DMS 273 (cell line): ENCODE measurements at regions not wholly inside any gene's neighbourhood (a gene's known extent, or its start where the extent isn't known, plus 50 kb on each side); places are given as distances from the start of the nearest gene placed in this dataset.
"Not testable (repeated sequence)": the region's sequence is repeated elsewhere in the genome, so short reads cannot be mapped to it uniquely, and the experiment has no call there.

Experiments used
- DNase-seq: peaks from one replicate; lab custom pipeline; 2025; ENCODE audit not compliant: unreplicated experiment; lab: John Stamatoyannopoulos, UW

DNA sequence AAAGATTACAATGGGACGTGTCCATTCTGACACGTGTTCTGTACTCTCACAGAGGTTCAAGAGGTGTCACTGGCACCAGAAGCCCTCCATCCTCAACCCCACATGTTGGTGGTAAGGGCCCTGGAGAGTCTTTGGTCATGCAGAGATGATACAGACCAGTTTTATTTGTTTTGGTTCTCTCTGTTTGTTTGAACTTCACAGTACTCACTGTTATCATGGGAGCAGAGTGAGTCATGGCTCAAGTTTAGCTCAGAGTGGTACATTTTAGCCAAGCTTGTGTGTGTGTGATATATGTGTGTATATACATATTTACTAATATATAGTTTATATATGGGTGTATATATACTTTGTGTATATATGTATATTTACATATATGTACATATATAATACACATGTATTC, 935.6 kb downstream of the GRID1 start:
- no peak for DNase-seq

DNA sequence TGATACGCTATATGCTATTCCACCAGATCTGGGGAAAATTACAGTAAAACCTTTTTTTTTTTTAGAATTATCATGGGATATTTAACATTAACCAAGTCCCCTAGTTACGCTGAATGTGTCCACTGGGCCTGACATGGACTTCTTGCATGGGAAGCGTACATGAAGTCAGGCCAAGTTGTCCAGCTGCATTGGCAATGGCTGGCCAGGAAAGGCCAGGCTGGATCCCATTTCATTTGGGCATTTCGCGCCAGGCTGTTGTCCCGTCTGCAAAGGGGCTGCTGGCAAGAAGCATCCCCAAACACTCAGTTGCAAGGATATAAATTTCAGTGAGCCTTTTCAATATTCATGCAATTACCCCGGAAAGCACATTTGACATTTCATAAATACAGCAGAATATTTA, 933.3 kb downstream of the GRID1 start:
- DNase-seq, result no peak

DNA sequence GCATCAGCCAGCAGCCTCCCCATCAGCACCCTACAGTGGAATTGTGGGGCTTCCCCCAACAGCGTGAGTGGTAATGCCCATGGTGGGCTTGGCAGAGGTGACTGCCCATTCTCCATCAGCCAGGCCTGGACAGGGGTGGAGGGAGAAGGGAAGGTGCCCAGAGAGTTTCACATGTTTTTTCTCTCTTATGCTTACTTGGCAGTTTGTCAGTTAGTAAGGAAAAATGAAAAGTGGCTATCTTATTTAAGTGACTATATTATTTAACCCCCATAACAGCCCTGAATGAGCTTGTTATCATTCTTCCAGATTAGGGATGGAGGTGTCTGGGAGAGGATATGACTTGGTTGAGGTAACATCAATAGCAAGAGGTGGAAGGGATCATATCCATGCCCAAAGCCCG, 921.7 kb downstream of the GRID1 start:
- no peak for DNase-seq

DNA sequence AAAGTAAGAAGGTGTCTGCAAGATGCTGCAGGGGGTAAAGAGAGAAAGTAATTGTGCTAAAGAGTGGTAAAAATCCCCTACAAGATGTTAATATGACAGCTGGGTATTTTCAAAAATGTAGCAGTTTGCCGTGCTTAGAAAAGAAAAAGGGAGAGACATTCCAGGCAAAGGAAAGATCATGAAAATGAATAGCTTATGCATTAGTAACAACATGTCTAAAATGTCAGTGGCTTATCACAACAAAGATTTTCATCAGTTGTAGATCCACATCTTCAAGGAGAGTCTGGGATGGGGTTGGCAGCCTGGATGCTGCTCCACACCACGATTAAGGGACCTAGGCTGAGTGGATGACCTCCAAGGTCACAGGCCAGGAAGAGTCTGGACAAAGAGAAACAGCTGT, 920.9 kb downstream of the GRID1 start:
- no peak for DNase-seq

DNA sequence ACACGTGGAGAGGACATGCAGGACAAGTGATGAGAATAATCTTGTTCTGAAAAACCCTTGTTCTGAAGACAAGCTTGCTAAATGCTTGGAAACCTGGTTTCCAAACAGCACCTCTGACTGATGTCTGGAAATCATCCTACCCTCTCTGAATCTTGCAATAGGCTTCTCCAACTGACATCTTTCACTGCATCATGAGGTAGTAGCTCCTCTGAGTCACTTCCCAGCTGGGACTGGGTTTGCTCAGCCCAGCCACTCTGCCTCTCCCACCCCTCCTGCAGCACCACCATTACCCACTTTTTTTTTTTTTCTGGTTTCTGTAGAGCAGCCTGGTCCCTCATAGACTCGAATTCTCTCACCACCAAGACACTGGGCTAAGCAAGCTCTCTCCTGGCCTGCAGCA, 919.8 kb downstream of the GRID1 start:
- DNase-seq, result no peak

DNA sequence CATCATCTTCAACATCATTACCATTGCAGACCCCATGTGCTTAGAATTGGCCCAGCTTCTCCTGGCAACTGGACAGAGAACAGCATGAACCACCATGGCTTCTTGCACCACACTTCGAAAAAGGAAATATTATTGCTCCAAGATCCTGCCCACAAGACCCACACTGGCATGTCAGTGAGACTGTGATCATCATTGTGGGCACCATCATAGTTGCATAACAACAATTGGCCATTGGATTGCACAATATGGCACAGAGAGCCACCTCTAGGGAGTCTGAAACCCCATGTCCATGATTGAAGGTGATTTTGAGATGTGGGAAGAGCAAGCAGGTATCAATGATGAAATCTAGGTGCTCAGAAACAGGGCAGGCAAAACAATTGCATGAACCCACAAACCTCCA, 918.9 kb downstream of the GRID1 start:
- DNase-seq, result no peak

DNA sequence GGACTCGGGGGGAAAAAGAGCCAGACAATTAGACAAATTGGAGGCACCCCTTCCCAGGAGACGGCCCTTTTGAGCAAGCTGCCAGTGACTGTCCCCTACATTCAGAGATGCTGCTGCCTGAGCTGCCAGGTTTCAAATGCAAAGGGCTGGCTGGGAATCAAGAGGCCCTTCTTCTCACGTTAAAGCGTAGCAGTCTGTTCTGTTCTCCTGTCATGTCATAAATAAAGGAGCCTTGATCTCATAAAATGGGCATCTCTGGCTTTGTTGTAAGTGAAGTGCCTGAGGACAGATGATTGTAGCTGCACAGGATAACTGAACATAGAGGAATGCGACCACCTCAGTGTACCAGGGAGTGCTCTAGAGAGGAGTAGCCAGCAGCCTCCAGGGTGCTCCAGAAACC, 917.9 kb downstream of the GRID1 start:
- DNase-seq, result no peak

DNA sequence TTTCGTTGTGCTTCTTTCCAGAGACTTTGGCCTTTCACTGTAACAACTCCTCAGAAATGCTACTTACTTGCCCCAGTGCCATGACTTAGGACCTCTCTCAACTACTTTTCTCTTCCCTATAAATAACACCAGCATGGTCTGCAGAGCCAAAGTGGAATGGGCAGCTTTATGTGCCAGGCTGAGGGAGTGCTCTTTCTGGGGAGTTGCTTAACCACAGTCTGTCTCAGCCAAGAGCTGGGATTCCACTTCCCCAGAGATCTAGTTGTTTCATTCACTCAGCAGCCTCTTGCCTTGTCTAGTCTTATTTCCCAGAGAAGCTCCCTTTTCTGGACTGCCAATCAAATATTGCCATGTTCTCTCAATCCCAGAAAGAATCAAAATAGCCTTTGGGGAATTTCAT, 912.2 kb downstream of the GRID1 start:
- no peak for DNase-seq

DNA sequence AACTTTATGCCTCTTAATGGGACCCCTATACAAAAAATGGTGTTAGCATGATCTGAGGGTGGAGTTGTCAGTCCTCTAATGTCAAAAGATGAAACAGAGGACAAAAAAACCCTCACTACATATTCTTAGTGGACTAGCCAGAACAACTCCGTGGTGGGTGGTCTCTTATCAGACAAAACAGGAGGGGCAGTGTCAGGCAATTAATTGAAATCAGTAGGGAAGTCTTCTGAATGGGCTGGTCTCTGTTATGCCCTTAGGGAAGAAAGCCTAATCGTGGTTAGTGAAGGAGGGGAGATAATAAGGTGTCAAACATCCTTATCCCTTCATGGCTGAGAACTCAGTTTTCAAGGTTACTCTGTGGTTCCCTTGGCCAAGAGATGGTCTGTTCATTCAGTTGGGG, 909.4 kb downstream of the GRID1 start:
- DNase-seq, result no peak

DNA sequence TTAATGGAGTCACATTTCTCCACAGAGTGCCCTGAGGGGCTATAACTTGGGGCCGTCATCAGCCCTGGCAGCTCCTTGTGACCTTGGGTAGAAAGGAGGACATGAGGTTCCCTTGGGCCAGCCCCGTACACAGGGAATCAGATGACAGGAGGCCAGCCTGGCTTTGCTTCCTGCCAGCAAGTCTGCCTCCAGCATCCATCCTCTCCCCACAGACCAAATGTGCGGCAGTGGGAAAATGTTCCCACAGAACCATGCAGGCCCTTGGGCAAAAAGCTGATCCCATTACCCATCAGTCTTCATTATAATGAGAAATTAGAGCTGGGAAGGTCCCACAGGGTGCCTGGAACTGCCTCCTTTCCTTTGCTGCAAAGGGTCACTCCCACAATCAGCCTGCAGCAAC, 908.3 kb downstream of the GRID1 start:
- no peak for DNase-seq

DNA sequence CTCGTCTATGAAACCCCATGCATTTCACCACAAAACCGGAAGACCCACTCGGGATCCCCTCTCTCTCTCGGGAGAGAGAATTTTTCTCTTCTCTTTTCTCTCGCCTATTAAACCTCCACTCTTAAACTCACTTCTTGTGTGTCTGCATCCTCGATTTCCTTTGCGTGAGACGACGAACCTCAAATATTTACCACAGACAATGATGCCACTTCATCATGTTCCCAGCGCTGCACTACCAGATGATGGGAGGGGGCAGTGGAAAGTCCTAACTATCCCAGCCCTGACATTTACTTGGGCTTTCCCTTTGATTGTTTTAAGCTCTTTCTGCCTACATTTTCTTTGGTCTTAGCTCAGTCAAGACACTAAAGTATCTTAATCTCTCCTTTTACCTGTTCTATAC, 906.7 kb downstream of the GRID1 start:
- no peak for DNase-seq

DNA sequence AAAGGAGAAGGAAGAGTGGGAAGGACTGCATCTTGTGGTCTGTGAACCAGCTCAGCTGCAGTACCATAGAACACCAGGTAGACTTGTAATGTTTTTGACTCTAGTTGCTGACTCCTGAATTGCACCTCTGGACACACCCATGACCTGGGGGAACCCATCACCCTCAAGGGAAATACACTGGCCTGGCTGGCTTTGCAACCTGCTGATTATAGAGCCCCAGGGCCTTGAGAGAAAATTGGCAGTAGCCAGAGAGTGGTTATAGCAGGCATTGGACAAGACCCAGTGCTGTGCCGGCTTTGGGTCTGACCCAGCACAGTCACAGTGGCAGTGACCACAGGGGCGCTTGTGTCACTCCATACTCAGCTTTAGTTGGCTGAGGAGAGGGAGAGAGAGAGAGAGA, 902.3 kb downstream of the GRID1 start:
- no peak for DNase-seq

DNA sequence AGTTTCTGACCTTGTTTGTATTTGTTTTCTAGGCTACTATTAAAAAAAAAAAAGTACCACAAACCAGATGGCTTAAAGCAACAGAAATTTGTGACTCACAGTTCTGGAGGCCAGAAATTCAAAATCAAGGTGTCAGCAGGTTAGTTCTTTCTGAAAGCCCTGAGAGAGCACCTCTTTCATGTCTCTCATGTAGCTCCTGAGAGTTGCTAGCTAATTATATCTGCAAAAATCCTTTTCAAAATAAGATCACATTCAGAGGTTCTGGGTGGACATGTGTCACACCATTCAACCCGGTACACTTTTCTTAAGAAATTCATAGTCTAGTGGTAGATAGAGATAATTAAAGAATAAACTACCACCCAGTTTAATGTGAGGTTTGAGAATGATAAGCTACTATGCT, 888.6 kb downstream of the GRID1 start:
- no peak for DNase-seq

DNA sequence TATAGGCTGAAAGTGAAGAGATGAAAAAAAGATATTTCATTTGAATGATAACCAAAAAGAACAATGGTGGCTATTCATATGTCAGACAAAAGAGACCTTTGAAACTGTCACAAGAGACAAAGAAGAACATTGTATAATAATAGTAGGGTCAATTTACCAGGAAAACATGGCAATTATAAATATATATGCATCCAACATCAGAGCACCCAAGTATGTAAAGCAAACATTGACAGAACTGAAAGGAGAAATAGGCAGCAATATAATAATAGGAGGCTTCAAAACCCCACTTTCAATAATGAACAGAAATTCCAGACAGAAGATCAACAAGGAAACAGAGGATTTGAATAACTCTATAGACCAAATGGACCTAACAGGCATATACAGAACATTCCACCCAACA, 876.2 kb downstream of the GRID1 start:
- DNase-seq, result no peak

DNA sequence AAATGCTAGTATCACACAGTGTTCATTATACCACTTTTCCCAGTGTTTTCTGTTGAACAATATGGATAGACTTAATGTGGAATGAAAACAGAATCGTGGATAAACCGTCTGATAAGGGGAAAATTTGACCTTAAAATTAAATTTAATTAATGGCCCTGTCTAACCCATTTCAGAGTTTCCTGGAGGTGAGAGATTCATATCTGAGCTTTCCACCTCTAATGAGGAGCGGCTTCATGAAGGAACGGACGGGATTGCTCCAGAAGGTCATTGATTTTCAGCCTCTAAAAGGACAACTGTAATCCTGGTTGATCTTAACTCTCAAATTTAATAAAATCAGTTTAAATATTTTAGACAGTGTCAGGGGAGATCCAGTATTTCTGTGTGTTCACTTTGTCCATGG, 874.9 kb downstream of the GRID1 start:
- no peak for DNase-seq

DNA sequence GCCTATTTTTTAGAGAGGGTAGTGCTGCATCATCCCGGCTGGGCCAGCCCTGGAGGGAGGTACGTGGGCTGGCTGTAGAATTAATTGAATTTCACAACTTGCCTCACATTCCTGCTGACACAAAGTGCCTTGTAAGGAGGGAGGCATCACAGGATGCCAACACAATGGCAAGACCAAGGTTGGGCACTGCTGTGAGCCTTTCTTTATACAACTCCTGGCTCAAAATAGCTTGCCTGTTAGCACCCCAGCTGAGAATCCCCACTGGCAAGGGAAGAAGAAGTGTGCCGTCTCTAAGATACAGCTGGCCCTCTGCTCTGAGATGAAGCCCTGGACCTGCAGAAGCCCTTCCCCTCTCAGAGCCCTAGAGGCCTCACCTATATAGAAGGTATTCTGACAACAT, 873.9 kb downstream of the GRID1 start:
- no peak for DNase-seq

DNA sequence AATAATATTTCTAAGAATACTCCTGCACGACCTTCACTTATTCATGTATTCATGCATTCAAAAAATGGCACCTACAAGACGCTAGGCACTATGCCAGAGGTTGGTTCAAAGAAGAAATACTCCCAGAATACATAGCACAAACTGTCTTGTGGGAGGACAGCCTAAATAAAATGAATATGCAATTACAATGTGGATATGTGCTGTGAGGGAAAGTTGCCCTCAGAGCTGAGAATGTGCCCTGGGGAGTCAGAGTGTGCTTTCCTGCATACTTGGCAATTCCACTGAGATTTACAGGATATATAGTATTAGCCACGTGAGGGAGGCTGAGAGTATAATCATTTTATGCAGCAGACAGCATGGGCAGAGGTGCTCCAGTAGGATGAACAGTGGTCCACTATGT, 872.9 kb downstream of the GRID1 start:
- DNase-seq, result no peak

DNA sequence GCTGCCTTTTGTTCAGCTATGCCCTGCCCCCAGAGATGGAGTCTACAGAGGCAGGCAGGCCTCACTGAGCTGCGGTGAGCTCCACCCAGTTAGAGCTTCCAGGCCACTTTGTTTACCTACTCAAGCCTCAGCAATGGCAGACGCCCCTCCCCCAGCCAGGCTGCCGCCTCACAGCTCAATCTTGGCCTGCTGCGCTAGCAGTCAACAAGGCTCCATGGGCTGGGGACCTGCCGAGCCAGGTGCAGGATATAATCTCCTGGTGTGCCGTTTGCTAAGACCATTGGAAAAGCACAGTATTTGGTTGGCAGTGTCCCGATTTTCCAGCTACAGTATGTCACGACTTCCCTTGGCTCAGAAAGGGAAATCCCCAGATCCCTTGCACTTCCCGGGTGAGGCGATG, 862.0 kb downstream of the GRID1 start:
- not testable (repeated sequence) for DNase-seq

DNA sequence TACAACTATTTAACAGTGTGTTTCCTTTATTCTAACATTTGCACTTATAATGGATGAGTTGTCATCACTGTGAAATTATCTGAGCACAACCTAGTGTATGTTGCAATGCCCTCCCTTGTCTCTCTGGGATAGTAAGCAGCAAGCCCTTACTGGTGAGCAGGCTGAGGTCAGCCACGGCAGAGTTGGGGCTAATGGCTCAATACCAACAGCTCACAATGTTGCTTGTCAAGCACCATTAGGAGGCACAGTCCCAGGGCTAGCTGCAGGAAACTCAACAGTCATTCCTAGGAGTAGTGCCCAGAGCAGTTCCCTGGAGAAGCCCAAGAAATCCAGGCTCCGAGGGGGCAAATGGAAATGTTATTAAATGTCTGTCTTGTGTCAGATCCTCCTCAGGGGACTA, 858.4 kb downstream of the GRID1 start:
- DNase-seq, result no peak

DNA sequence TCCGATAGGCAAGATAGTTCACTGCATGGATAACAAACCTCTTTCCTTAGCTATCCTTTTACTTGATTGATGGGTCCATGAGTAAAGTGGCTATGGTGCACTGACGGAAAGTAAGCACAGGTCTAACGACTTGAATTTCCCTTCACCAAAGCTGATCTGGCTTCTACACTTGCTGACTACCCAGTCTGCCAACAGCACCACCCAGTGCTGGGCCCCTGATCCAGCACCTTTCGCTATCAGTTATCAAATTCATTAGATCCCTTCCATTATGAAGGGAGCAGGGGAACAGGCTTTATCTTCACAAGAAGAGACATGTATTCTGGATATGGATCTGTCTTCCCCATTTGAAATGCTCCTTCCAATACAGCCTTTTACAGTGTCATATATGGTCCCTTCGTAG, 855.9 kb downstream of the GRID1 start:
- DNase-seq, result peak; percentile 3

DNA sequence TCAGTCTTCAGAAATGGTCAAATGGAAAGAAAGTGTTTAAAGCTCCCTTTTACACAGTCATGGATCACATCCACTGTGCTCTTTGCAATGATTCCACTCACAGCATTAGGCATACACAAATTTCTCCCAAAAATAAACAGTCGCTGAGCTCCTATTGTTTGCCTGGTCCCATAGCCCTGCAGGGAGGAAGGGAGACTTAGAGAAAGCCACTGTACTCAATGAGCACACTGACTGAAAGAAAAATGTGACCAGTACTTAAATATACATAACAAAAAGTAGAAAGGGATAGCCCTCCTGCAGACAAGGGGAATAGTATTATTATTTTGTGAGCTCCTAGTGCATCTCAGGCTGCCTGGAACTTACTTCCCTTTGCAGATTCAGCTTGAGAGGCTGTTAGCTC, 853.2 kb downstream of the GRID1 start:
- DNase-seq, result no peak

DNA sequence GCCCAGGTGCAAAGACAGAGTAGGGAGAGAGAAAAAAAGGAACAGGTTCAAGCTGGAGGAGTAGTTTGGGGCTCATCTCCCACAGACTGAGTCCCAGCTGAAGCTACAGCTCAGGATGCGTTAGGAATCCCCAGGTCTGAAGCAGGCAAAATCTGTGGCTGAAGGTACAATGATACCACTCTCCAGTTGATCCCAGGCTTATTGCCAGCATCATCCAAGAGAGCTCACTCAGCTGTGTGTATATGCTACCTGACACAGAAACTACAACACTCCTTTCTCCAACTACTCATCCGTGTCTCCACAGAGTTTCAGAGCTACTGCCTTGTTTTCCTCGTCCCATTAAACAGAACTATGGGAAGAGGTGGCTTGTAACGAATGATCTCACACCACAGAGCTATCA, 851.3 kb downstream of the GRID1 start:
- DNase-seq, result no peak

DNA sequence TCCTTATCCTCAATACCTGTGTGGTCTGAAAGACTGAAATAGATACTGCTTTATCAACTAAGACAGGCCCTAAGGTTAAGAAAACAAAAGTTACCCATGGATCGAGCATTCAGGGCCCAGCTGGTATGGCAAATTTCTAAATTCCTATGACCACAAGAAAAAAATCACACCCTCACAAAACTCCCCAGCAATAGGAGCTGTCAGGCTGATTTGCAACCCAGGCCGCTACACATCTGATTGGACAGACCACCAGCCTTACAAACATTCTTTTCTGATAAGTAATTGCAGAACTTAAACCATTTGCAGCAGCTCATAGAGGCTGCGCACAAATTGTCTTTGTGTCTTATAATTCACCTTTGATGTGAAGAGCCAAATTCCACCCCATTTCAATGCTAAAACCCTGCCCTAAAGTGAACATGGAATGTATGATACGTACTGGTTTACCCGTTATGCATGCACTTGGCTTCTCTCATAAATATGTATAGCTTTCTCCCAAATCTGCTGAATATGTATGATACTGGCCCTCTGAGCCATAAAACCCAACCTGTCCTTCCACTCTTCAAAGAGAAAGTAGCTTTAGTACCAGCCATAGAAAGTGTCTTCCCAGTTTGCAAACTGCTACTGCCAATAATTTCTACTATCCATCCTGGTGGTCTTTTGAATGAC, 842.5 kb downstream of the GRID1 start:
- no peak for DNase-seq
